Thoracic aorta (tissue), 2 donors: ENCODE measurements at regions not wholly inside any gene's neighbourhood (a gene's known extent, or its start where the extent isn't known, plus 50 kb on each side); places are given as distances from the start of the nearest gene placed in this dataset.

Source experiments
- ATAC-seq: fragments of 150-250 bp; one replicate; pipeline ENCODE4 v1.8.0; 2017; ENCODE audit warnings: low read depth; ENCODE audit not compliant: insufficient number of reproducible peaks, low FRiP score
- DNase-seq: peaks from one replicate; pipeline ENCODE4 v3.0.0-alpha.2; 2020; ENCODE audit warnings: low spot score
- H3K27ac ChIP-seq, 2 donors: fragments of 200-600 bp; sonication (generic); 1 replicate in 1 of 2; 2 replicates in 1 of 2; pipeline ENCODE4 v1.5.1; 2016; ENCODE audit warnings: mild to moderate bottlenecking in 2 of 2, moderate library complexity in 2 of 2
- H3K27me3 ChIP-seq: fragments of 200-600 bp; sonication (generic); replicated peaks from 2 replicates; pipeline ENCODE4 v1.6.0; 2016; ENCODE audit warnings: mild to moderate bottlenecking; ENCODE audit not compliant: insufficient read depth
- H3K36me3 ChIP-seq: fragments of 200-600 bp; sonication (generic); one replicate; pipeline ENCODE4 v1.5.1; 2016
- H3K4me1 ChIP-seq, 2 donors: fragments of 200-600 bp; sonication (generic); 1 replicate in 1 of 2; 2 replicates in 1 of 2; pipeline versions ENCODE4 v1.5.1 to v1.6.0; 2016; ENCODE audit warnings: low read depth in 2 of 2, mild to moderate bottlenecking in 1 of 2; ENCODE audit not compliant: control insufficient read depth in 1 of 2
- H3K4me3 ChIP-seq: fragments of 200-600 bp; sonication (generic); 2 replicates; pipeline ENCODE4 v1.5.1; 2016; ENCODE audit warnings: mild to moderate bottlenecking
- H3K9me3 ChIP-seq: fragments of 200-600 bp; sonication (generic); 2 replicates; pipeline ENCODE4 v1.5.1; 2016
- CTCF ChIP-seq: fragments of 200-600 bp; sonication (generic); IDR thresholded peaks from one replicate; pipeline ENCODE4 v1.5.1; 2019; ENCODE audit warnings: antibody characterized with exemption

GRCh38 chr6:11640486-11640885 lies 102.9 kb downstream of the TMEM170B start:
- peak overlapping the region; percentile 1 to 19 for H3K27ac ChIP-seq
- no peaks in the 10 kb centered on the region for H3K36me3 ChIP-seq
- no peak for DNase-seq
- H3K9me3 ChIP-seq = no peaks in the 10 kb centered on the region
- peaks cover 12 to 48% of the 10 kb centered on the region in 2 donors for H3K4me1 ChIP-seq
- ATAC-seq = no peak
- no peak overlapping the region for H3K4me3 ChIP-seq
- no peak for TF ChIP-seq CTCF
- H3K27me3 ChIP-seq = no peaks in the 10 kb centered on the region

GRCh38 chr6:11644071-11644470 lies 106.5 kb downstream of the TMEM170B start:
- no peak overlapping the region for H3K27ac ChIP-seq
- peaks cover 20 to 47% of the 10 kb centered on the region in 2 donors for H3K4me1 ChIP-seq
- H3K4me3 ChIP-seq = no peak overlapping the region
- no peaks in the 10 kb centered on the region for H3K36me3 ChIP-seq
- no peaks in the 10 kb centered on the region for H3K9me3 ChIP-seq
- DNase-seq = no peak
- ATAC-seq = no peak
- H3K27me3 ChIP-seq = no peaks in the 10 kb centered on the region
- TF ChIP-seq CTCF = no peak

- Histone ChIP-seq H3K27me3 (no peaks in the 10 kb centered on the region), H3K27ac (no peak overlapping the region)
- no peak for TF ChIP-seq CTCF
Measured at GRCh38 chr6:11644601-11645000, 107.1 kb downstream of the TMEM170B start.

GRCh38 chr6:11645016-11645415 lies 107.5 kb downstream of the TMEM170B start:
- no peak for ATAC-seq
- no peaks in the 10 kb centered on the region for H3K9me3 ChIP-seq

More at GRCh38 chr6:11644601-11645000, 107.1 kb downstream of the TMEM170B start:
- Histone ChIP-seq H3K4me3 (no peak overlapping the region), H3K36me3 (no peaks in the 10 kb centered on the region), H3K9me3 (no peaks in the 10 kb centered on the region), H3K4me1 (peaks cover 20 to 43% of the 10 kb centered on the region in 2 donors)
- DNase-seq (no peak), ATAC-seq (no peak)

GRCh38 chr6:11648436-11648775 lies 110.9 kb downstream of the TMEM170B start:
- Histone ChIP-seq H3K36me3 (no peaks in the 10 kb centered on the region), H3K4me3 (no peak overlapping the region), H3K4me1 (peaks cover 14 to 30% of the 10 kb centered on the region in 2 donors), H3K27ac (no peak overlapping the region), H3K9me3 (no peaks in the 10 kb centered on the region), H3K27me3 (no peaks in the 10 kb centered on the region)
- no peak for TF ChIP-seq CTCF
- DNase-seq = no peak
- no peak for ATAC-seq

More at GRCh38 chr6:11645016-11645415, 107.5 kb downstream of the TMEM170B start:
- Histone ChIP-seq H3K36me3 (no peaks in the 10 kb centered on the region), H3K27me3 (no peaks in the 10 kb centered on the region), H3K27ac (no peak overlapping the region), H3K4me1 (peaks cover 20 to 39% of the 10 kb centered on the region in 2 donors), H3K4me3 (no peak overlapping the region)
- DNase-seq = no peak
- no peak for TF ChIP-seq CTCF
